Chondrocyte (in vitro differentiated cells): ENCODE measurements at regions not wholly inside any gene's neighbourhood (a gene's known extent, or its start where the extent isn't known, plus 50 kb on each side); places are given as distances from the start of the nearest gene placed in this dataset.

Experiments
- DNase-seq: peaks from one replicate; pipeline ENCODE4 v3.0.0; 2021; ENCODE audit warnings: mixed read lengths, low spot score
- H3K27ac Mint-ChIP-seq: one replicate; pipeline ENCODE4 v1.8.0; 2021; ENCODE audit warnings: mild to moderate bottlenecking, moderate library complexity, mixed read lengths; ENCODE audit not compliant: unreplicated experiment
- H3K27me3 Mint-ChIP-seq: 2 replicates; pipeline ENCODE4 v1.8.0; 2021; ENCODE audit warnings: low read depth, mixed read lengths
- H3K36me3 Mint-ChIP-seq: 2 replicates; pipeline ENCODE4 v1.8.0; 2021; ENCODE audit warnings: low read depth, mixed read lengths
- H3K4me1 Mint-ChIP-seq: 2 replicates; pipeline ENCODE4 v1.8.0; 2021; ENCODE audit warnings: low read depth, mild to moderate bottlenecking, mixed read lengths
- H3K4me3 Mint-ChIP-seq: one replicate; pipeline ENCODE4 v1.8.0; 2021; ENCODE audit warnings: mild to moderate bottlenecking, moderate library complexity, mixed read lengths; ENCODE audit not compliant: unreplicated experiment
- H3K9me3 Mint-ChIP-seq: 2 replicates; pipeline ENCODE4 v1.8.0; 2021; ENCODE audit warnings: low read depth, mixed read lengths
- TF ChIP-seq, protein P1 (sequence below): fragments of 200-600 bp; sonication (generic); IDR thresholded peaks from 2 replicates; pipeline ENCODE4 v1.5.0; 2021; ENCODE audit warnings: antibody characterized with exemption, mild to moderate bottlenecking, moderate library complexity

DNA sequence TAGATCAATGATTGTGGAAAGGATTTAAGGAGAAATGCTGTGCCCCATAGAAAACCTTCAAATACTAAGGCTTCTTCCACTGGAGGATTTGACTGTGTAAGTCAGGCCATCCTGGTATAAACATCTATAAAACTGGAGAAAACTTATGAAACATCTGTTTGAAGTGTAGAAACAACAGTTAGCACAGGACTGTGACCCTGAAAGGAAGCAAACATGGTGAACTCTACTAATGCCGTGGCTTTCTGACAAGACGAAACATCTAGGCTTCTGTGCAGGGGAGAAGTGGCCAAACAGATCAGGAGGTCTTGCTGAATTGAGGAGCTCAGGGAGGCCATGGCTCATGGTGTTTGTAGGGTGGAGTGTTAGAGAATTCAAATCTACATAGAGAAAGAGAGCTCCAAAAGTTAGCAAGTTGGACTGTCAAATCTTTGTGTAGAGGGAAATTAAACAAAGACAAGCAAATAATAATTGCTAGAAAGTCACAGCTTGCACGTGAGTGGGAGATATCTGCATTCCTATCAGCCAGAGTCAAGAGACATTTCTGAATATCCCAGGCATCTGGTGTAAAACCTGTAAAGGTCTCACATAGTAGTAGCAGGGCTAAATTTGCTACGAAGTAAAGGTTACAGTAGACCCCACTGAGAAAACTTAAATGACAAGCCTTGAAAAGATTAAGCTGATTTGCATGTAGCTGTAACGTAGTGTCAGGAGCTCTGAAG is 566.8 kb upstream of the B3GALT2 start:
- no peak overlapping the region for H3K27ac Mint-ChIP-seq
- TF ChIP-seq, protein P1, sequence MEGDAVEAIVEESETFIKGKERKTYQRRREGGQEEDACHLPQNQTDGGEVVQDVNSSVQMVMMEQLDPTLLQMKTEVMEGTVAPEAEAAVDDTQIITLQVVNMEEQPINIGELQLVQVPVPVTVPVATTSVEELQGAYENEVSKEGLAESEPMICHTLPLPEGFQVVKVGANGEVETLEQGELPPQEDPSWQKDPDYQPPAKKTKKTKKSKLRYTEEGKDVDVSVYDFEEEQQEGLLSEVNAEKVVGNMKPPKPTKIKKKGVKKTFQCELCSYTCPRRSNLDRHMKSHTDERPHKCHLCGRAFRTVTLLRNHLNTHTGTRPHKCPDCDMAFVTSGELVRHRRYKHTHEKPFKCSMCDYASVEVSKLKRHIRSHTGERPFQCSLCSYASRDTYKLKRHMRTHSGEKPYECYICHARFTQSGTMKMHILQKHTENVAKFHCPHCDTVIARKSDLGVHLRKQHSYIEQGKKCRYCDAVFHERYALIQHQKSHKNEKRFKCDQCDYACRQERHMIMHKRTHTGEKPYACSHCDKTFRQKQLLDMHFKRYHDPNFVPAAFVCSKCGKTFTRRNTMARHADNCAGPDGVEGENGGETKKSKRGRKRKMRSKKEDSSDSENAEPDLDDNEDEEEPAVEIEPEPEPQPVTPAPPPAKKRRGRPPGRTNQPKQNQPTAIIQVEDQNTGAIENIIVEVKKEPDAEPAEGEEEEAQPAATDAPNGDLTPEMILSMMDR: no peak
- no peak overlapping the region for H3K4me3 Mint-ChIP-seq
- no peaks in the 10 kb centered on the region for H3K4me1 Mint-ChIP-seq
- no peaks in the 10 kb centered on the region for H3K27me3 Mint-ChIP-seq
- DNase-seq: no peak
- H3K9me3 Mint-ChIP-seq: peaks cover 10% of the 10 kb centered on the region
- H3K36me3 Mint-ChIP-seq: peaks cover 2% of the 10 kb centered on the region

DNA sequence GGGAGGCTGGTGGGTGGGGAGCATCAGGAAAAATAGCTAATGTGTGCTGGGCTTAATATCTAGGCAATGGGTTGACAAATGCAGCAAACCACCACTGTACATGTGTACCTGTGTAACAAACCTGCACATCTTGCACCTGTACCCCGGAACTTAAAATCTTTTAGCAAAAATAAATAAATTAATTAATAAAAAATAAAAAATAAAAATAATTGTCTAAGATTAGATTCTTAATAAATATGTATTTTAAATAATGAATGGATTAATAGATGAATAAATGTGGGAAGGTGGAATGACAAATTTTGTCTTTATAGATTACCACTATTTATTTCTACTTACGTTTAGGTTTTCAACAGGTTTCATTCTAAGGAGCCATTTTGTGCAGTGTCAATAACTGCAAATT is 563.5 kb upstream of the B3GALT2 start:
- H3K9me3 Mint-ChIP-seq: peaks cover 7% of the 10 kb centered on the region
- DNase-seq: no peak
- H3K27ac Mint-ChIP-seq: no peak overlapping the region
- no peak overlapping the region for H3K4me3 Mint-ChIP-seq
- TF ChIP-seq, protein P1: no peak
- H3K27me3 Mint-ChIP-seq: no peaks in the 10 kb centered on the region
- H3K36me3 Mint-ChIP-seq: no peaks in the 10 kb centered on the region
- no peaks in the 10 kb centered on the region for H3K4me1 Mint-ChIP-seq

DNA sequence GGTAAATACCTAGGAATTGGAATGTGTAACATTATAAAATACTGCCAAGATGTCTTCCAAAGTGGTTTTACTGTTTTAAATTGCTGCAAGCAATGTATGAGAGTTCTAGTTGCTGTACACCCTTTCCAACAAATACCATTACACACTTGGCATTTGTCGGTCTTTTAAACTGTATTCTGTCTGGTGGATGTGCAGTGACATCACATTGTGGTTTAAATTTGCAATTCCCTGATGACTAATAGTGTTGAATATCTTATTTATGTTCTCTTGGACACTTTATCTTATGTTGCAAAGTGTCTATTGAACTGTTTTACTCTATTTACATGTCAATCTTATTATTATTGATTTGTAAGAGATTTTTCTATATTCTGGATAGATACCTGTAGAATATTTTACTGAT is 561.2 kb upstream of the B3GALT2 start:
- Mint-ChIP-seq H3K36me3 (no peaks in the 10 kb centered on the region), H3K27ac (no peak overlapping the region), H3K4me3 (no peak overlapping the region), H3K27me3 (no peaks in the 10 kb centered on the region), H3K9me3 (peaks cover 7% of the 10 kb centered on the region), H3K4me1 (no peaks in the 10 kb centered on the region)
- TF ChIP-seq, protein P1: no peak
- DNase-seq: no peak

DNA sequence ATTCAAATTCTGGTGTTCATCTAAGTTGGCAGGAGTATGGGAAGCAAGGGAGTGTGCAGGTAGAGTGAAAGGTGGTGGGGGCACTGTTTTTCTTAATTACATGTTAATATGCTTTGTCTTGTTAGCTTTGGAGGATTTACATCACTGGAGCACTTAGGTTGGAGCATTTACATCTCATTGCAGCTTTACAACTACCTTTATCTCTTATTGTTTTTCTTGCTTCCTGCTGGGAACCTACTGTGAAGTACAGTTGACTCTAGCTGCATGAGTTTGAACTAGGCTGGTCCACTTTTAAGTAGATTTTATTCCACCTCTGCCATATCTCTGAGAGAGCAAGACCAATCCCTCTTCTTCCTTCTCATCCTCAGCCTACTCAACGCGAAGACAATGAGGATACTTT is 554.8 kb upstream of the B3GALT2 start:
- TF ChIP-seq, protein P1: no peak
- H3K36me3 Mint-ChIP-seq: no peaks in the 10 kb centered on the region
- H3K4me1 Mint-ChIP-seq: peaks cover 2% of the 10 kb centered on the region
- no peak overlapping the region for H3K27ac Mint-ChIP-seq
- no peak overlapping the region for H3K4me3 Mint-ChIP-seq
- no peak for DNase-seq
- no peaks in the 10 kb centered on the region for H3K9me3 Mint-ChIP-seq
- no peaks in the 10 kb centered on the region for H3K27me3 Mint-ChIP-seq

DNA sequence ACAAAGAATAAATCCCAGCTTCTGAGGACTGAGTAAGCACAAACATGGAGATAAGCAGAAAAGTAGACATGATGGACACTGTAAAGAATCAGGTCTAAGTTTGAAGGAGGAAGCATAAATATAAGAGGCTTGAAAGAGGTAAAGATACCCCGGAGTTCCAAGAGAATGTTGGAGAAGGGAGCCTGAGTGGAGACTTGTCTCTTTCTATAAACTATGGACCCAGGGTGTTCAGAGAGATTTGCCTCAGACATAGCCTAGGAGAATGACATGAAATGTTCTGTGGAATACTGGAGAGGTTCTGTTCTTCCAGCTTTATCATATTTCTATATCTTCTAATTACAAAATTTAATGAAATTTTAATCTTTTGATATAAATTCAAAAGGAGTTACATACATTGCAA is 554.3 kb upstream of the B3GALT2 start:
- no peaks in the 10 kb centered on the region for H3K36me3 Mint-ChIP-seq
- TF ChIP-seq, protein P1: no peak
- H3K4me1 Mint-ChIP-seq: peaks cover 4% of the 10 kb centered on the region
- H3K27me3 Mint-ChIP-seq: no peaks in the 10 kb centered on the region
- H3K4me3 Mint-ChIP-seq: no peak overlapping the region
- no peaks in the 10 kb centered on the region for H3K9me3 Mint-ChIP-seq
- no peak for DNase-seq
- H3K27ac Mint-ChIP-seq: no peak overlapping the region
